ENCODE measurements at regions not wholly inside any gene's neighbourhood (a gene's known extent, or its start where the extent isn't known, plus 50 kb on each side); places are given as distances from the start of the nearest gene placed in this dataset.

GRCh38 chr7:92976931-92977330 lies 140.6 kb upstream of the CDK6 start:
- TF ChIP-seq CTCF (IDR thresholded peaks at IDR 0.05) = no peak
- TF ChIP-seq POLR2A (IDR thresholded peaks at IDR 0.05) = no peak
